ENCODE measurements at regions not wholly inside any gene's neighbourhood (a gene's known extent, or its start where the extent isn't known, plus 50 kb on each side); places are given as distances from the start of the nearest gene placed in this dataset.

GRCh38 chr9:129336601-129337331 is 158.7 kb upstream of the IER5L start:
- DNase-seq = peak; percentile 34

- no peak for DNase-seq
These were observed 158.1 kb upstream of the IER5L start for GRCh38 chr9:129336130-129336528.

DNA sequence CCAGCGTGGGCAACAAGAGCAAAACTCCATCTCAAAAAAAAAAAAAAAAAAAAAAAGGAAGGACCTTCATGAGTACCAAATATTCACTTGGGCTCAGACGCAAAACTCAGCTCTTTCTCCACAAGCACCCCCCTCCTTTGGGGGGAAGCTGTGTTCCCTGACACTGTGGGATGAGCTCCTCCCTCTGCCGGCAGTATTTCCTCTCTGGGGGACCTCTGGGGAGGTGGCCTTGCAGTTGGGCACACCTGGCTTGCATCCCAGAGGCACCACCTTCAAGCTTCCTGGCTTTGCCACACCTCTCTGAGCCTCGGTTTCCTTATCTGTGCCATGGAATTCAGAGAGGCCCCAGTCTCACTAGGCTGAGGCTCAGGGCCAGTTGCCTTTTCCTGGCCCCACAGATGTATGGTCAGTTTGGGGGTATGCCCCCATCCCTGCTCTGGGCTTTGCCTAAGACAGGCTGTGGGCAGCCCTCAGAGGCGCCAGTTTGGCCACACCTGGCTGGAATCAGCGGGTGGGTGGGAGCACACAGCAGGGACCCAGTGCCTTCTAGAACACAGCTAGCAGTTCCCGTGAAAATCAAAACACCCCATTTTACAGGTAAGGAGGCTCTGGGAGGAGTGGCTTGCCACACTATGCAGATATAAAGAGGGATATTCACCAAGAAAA is 157.5 kb upstream of the IER5L start:
- DNase-seq = no peak

- peak; percentile 50 for DNase-seq
These were observed 156.3 kb upstream of the IER5L start for GRCh38 chr9:129334105-129334935.

DNA sequence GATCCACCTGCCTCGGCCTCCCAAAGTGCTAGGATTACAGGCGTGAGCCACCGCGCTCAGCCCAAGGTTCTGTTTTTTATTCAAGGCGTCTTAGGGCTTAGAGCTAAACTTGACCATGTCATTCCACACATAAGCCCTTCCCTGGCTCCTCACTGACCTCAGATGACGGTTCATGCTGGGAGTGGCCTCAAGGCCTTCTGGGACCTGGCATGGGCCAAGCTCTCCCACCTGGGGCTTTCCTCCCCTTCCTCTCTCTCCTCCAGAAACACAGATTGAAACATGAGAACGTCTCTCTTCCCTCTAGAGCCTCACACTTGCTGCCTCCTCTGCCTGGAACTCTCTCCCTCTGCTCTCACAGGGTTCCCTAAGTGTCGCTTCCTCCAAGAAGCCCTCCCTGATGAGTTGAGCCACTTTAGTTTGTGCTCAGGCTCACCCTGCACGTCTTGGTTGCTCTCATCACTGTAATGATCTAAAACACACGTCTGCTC is 155.6 kb upstream of the IER5L start:
- no peak for DNase-seq

DNA sequence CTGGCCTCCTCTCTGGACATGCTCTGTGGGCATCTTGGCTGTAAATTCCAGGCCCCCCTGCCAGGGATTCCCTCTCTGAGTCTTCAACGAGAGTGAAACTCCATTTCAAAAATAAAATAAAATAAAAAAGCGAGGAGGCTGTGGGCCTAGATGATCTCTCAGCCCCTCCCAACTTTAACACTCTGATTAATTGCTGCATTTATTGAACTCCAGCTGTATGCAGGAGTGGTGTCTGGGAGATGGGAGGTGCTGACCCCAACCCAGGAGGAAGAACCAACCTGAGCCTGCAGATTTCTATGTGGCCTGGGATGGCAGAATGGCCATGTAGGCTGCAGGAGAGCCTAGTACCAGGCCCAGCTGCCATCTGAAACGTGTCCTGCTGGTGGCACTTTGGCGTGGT is 154.5 kb upstream of the IER5L start:
- no peak for DNase-seq

DNA sequence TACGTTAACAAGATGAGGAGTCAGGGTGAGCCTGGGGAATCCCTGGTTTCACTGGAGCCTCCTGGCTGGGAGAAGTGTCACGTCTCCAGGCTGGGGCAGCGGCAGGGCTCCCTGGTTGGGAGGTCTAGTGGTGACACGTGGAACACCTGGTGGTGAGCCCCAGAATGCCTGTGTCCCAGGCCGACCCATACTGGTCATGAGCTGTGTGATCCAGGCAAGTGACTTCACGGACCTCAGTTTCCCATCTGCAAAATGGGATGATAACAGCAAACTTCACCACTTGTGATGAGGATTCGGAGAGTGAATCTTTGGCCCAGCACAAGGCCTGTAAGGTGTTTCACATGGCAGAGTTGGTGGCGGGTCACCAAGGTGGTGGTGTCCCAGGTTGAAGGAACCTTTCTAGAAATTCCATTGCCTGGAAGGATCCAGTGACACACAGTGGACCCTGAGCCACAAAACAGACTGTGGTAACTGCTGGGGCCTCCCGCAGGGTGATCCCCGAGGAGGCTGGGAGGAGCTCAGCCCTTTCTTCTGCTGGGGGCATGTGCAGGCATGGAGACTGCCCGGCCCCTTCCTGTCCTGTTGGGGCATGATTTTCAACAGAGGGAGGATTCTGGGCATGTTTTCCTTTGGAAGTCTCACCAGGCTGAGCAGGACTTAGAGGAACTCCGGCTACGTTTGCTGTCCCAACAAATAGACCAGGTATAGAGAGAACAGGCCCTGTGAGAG is 153.9 kb upstream of the IER5L start:
- no peak for DNase-seq

GRCh38 chr9:129331493-129331765 is 153.4 kb upstream of the IER5L start:
- no peak for DNase-seq

GRCh38 chr9:129330711-129331492 is 152.8 kb upstream of the IER5L start:
- no peak for DNase-seq

GRCh38 chr9:129328355-129329042 is 150.4 kb upstream of the IER5L start:
- no peak for DNase-seq

DNA sequence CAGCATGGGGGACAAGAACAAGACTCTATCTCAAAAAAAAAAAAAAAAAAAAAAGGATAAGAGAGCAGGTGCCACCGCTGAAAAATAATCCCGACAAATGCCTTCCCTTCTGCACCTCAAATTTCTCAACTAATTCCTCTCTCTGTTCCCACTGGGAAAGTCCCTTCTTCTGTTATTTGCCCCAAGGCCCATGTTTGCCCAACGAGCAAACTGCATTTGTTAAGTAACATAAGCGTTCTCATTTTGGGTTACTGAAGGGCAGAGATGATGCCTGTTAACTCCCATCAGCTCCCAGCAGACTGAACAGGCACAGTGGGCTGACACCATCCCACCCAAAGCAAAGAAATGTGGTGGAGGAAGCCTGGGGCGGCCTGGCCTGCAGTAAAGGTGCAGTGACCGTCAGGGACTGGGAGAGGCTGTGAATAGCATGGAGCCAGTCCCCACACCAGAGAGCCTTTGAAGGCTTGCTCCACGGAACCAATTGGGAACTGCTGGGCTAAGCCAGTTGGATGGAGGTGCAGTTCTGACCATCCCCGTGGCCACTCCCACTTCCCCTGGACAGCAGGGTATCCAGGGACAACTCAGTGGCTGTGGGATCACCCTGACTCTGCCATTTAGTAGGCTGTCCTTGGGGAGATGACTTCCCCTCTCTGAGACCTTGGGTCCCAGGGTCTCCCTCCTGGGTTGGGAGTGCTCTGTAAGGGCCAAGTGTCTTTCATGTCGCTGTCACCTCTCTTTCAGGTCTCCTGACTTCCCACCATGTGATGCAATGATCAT is 149.7 kb upstream of the IER5L start:
- no peak for DNase-seq

DNA sequence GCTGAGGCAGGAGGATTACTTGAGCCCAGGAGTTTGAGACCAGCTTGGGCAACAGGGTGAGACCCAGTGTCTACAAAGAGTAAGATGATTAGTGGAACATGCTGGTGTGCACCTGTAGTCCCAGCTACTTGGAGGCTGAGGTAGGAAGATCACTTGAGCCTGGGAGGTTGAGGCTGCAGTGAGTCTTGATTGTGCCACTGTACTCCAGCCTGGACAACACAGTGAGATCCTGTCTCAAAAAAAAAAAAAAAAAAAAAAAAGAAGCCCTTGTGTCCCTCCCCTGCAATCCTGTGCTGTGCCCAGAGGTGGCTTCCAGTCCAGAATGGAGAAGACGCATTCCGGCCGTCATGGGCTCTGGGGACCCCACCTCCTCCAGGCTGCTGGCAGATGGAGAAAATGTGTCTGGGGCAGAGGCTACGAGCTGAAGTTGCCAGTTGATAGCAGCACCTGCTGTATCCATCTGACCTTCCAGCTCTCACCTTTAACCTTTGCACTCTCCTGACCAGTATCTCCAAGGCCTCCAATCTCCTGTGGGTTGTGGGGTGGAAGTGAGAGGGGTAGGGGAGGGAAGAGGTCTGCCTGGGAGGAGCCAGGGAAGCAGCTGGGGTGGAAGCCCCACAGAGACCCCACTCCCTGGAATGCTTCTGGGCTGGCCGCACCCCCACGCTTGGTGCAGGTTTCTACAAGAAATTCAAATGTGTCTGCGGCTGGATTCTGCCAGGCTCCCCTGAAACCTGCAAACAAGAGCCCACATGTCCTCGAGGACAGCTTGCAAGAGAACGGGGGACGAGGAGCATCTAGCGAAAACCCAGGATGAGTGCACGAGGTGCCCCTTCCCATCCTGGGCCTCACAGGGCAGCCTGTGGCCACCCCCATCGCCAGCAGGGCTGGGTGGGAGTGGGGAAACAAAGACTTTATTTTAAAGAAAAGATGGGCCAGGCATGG is 148.3 kb upstream of the IER5L start:
- no peak for DNase-seq

DNA sequence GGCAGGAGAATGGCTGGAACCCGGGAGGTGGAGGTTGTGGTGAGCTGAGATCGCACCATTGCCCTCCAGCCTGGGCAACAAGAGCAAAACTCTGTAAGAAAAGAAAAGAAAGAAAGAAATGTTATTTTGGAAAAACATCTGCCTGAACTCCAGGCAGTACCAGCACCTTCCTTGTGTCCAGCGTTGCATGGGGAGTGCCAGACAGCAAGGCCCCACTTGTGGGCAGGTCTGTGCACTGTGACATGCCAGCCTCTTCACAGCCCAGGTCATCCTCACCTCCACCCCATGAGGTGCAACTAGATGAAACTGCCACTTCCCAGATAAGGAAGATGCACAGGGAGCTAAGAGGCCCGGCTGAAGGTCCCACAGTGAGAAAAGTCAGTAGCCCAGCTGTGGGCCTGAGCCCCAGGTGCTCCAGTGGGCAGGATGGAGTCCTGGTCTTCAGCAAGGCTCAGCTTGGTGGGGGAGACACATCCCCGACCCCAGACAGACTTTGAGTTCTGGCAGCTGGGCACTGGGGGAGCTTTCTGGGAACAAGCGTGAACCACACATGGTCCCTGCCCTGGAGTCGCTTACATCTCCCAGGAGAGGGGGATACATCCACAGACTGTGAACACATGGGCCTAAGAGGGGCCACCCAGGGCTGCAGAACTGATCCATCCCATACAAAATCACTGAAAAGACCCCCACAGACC is 146.9 kb upstream of the IER5L start:
- no peak for DNase-seq

DNA sequence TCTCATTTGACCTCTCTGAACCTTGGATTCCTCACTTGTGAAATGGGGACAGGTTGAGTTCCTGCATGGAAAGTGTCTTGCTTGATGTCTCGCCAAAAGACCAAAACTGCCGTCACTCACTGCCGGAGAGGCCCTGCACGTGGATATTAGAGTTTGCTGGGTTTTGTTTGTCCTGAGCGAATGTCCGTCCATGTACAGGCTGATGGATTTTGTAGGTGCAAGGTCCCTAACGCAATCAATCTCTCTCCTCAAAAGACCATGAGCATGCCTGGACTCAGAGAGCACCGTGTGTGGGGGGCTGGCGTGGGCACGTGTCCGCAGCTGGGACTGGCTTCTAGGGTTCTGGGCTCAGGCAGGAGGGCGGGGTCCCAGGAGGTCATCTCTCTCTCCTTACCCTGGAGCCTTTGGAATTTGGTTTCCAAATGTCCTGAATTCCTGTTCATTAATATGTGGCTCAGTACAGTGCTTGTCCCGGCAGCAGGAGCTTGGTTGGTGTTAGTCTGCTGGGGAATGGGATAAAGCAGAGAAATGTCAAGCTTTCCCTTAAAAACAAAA is 146.0 kb upstream of the IER5L start:
- DNase-seq = peak; percentile 10

- peak; percentile 7 for DNase-seq
These were observed 145.4 kb upstream of the IER5L start for GRCh38 chr9:129323376-129323998.

- peak; percentile 6 for DNase-seq
These were observed 144.7 kb upstream of the IER5L start for GRCh38 chr9:129322641-129323375.

- DNase-seq = peak; percentile 16
These were observed 144.1 kb upstream of the IER5L start for GRCh38 chr9:129322022-129322621.

All from CD4-positive, alpha-beta T cell treated with Interleukin-15 for 1 hour (primary cell).